K562 (cell line): ENCODE measurements at regions not wholly inside any gene's neighbourhood (a gene's known extent, or its start where the extent isn't known, plus 50 kb on each side); places are given as distances from the start of the nearest gene placed in this dataset.

ENCODE experiments used
- ATAC-seq: fragments of 200-7000 bp; cut with Tn5 transposase; 3 replicates; pipeline ENCODE4 v1.9.1; 2020; ENCODE audit warnings: moderate library complexity
- BruUV-seq: library from RNA; stranded (reverse); fragments of 400-500 nt; replicated peaks from 2 replicates; lab custom pipeline; 2021; lab: Mats Ljungman, UMichigan
- CTCF ChIA-PET: fragments of 300-600 bp; formaldehyde crosslinking; extraction: SDS; loops from one replicate; lab custom pipeline; 2021; ENCODE audit warnings: low intra/inter-chr PET ratio; lab: Yijun Ruan, JAX
- POLR2A ChIA-PET: fragments of 300-600, 350-650 bp; sonication (Branson Sonifier 250); formaldehyde crosslinking; extraction: SDS; loops from one replicate; lab custom pipeline; 2021; ENCODE audit warnings: antibody characterized with exemption, inconsistent platforms; lab: Yijun Ruan, JAX
- DNase-seq, 4 experiments: peaks; one replicate each; pipeline versions ENCODE4 v3.0.0 to v3.0.0-alpha.2; 2011 to 2018; ENCODE audit warnings: low spot score in 3 of 4, mixed read lengths in 3 of 4; ENCODE audit errors: extremely low read depth in 1 of 4
- FAIRE-seq: peaks from 2 replicates; lab custom pipeline; 2011; peaks lifted over from hg19 to GRCh38; lab: Jason Lieb, UNC
- H2AFZ ChIP-seq: 2 replicates; pipeline ENCODE4 v1.6.0; 2011; ENCODE audit warnings: low read depth, low read length, control low read depth, inconsistent platforms
- H3K27ac ChIP-seq: fragments of 200-600 bp; 3 replicates; pipeline ENCODE4 v1.8.0; 2011; ENCODE audit warnings: low read depth, mild to moderate bottlenecking, control low read depth, inconsistent platforms, low read length, moderate library complexity, mixed read lengths; ENCODE audit errors: extremely low read depth
- H3K27me3 ChIP-seq, 2 experiments: fragments of 300-600 bp in 1 of 2; 2 replicates in 1 of 2; 3 replicates in 1 of 2; pipeline versions ENCODE4 v1.6.0 to v1.8.0; 2011; ENCODE audit warnings: inconsistent platforms in 2 of 2, low read length in 2 of 2, mild to moderate bottlenecking in 1 of 2, mixed read lengths in 1 of 2, moderate library complexity in 1 of 2; ENCODE audit not compliant: control insufficient read depth in 2 of 2, insufficient read depth in 2 of 2
- H3K36me3 ChIP-seq: fragments of 300-600 bp; 3 replicates; pipeline ENCODE4 v1.8.0; 2011; ENCODE audit warnings: mild to moderate bottlenecking, low read length, inconsistent platforms; ENCODE audit not compliant: control insufficient read depth, insufficient read depth
- H3K4me1 ChIP-seq, 2 experiments: fragments of 200-600 bp in 1 of 2; replicated peaks in 1 of 2; 2 replicates in 1 of 2; 3 replicates in 1 of 2; pipeline versions ENCODE4 v1.5.1 to v1.8.0; 2011; ENCODE audit warnings: inconsistent platforms in 2 of 2, low read length in 2 of 2, mild to moderate bottlenecking in 1 of 2, mixed read lengths in 1 of 2, moderate library complexity in 1 of 2; ENCODE audit not compliant: control insufficient read depth in 2 of 2, insufficient read depth in 2 of 2
- H3K4me2 ChIP-seq: 2 replicates; pipeline ENCODE4 v1.6.1; 2011; ENCODE audit warnings: low read length, control low read depth, inconsistent platforms, mixed read lengths; ENCODE audit not compliant: insufficient read depth
- H3K4me3 ChIP-seq: fragments of 200-600 bp; sonication (generic), shearing (Covaris generic); 2 replicates; pipeline ENCODE4 v1.5.1; 2016; ENCODE audit warnings: control low read depth, inconsistent platforms
- H3K79me2 ChIP-seq: fragments of 200-600 bp; 3 replicates; pipeline ENCODE4 v1.8.0; 2011; ENCODE audit warnings: low read length, inconsistent platforms; ENCODE audit not compliant: control insufficient read depth, insufficient read depth
- H3K9ac ChIP-seq, 2 experiments: 2 replicates each; pipeline versions ENCODE4 v1.6.0 to v1.6.1; 2011; ENCODE audit warnings: low read depth in 2 of 2, low read length in 2 of 2, control low read depth in 1 of 2, inconsistent platforms in 1 of 2, mild to moderate bottlenecking in 1 of 2, mixed read lengths in 1 of 2; ENCODE audit not compliant: insufficient read depth in 1 of 2
- H3K9me1 ChIP-seq: one replicate; pipeline ENCODE4 v1.6.0; 2011; ENCODE audit warnings: inconsistent platforms, mild to moderate bottlenecking, low read length, moderate library complexity; ENCODE audit not compliant: control insufficient read depth, insufficient read depth
- H3K9me3 ChIP-seq: replicated peaks from 2 replicates; pipeline ENCODE4 v1.5.1; 2011; ENCODE audit warnings: low read depth, low read length, inconsistent platforms; ENCODE audit not compliant: control insufficient read depth, insufficient read depth
- H4K20me1 ChIP-seq: replicated peaks from 2 replicates; pipeline ENCODE4 v1.6.1; 2011; ENCODE audit warnings: low read length, inconsistent platforms, mixed read lengths; ENCODE audit not compliant: control insufficient read depth, insufficient read depth
- EGR1 ChIP-seq: fragments of 450-650 bp; conservative IDR thresholded peaks from 2 replicates; pipeline ENCODE4 v1.6.1; 2017; ENCODE audit warnings: mild to moderate bottlenecking
- GTF2A2 ChIP-seq: IDR thresholded peaks from 2 replicates; pipeline ENCODE4 v1.6.1; 2016; ENCODE audit warnings: mild to moderate bottlenecking, missing genetic modification characterization, missing compliant biosample characterization
- HDAC1 ChIP-seq, 2 experiments: fragments of 450-650 bp; IDR thresholded peaks; 2 replicates each; pipeline ENCODE4 v1.6.1; 2016 to 2017; ENCODE audit warnings: inconsistent platforms in 1 of 2, mild to moderate bottlenecking in 1 of 2, moderate library complexity in 1 of 2
- HDAC2 ChIP-seq: fragments of 450-650 bp; IDR thresholded peaks from 2 replicates; pipeline ENCODE4 v1.6.1; 2016; ENCODE audit warnings: mild to moderate bottlenecking
- HMG20B ChIP-seq: fragments of 250-450 bp; sonication (Bioruptor Pico); IDR thresholded peaks from 2 replicates; pipeline ENCODE4 v1.5.0; 2021; ENCODE audit warnings: mild to moderate bottlenecking
- LARP7 ChIP-seq: fragments of 450-650 bp; IDR thresholded peaks from 2 replicates; pipeline ENCODE4 v1.6.1; 2016
- NCOA2 ChIP-seq, 2 experiments: fragments of 450-650 bp; IDR thresholded peaks; 2 replicates each; pipeline ENCODE4 v1.6.1; 2018; ENCODE audit warnings: mild to moderate bottlenecking in 2 of 2, moderate library complexity in 1 of 2; ENCODE audit not compliant: partially characterized antibody in 2 of 2
- ZNF436 ChIP-seq: fragments of 250-450, 450-650 bp; sonication (Bioruptor Pico); formaldehyde crosslinking; IDR thresholded peaks from 2 replicates; pipeline ENCODE4 v1.7.0; 2020; ENCODE audit warnings: mild to moderate bottlenecking
- ZNF589 ChIP-seq: fragments of 200-800 bp; sonication (Bioruptor generic); IDR thresholded peaks from 2 replicates; pipeline ENCODE4 v1.6.1; 2016; ENCODE audit warnings: low read depth, missing genetic modification characterization, missing compliant biosample characterization
- WGBS: fragments of 100-300 bp; shearing (Covaris generic); methylation state at CpG from one replicate; pipeline ENCODE4 v1.1.6; 2016; ENCODE audit warnings: low coverage, mixed read lengths; ENCODE audit not compliant: insufficient coverage; ENCODE audit errors: missing lambda C conversion rate; 5-methylcytosine and 5-hydroxymethylcytosine counted together
- in situ Hi-C: fragments of 300-500 bp; cut with MboI; formaldehyde crosslinking; loops from 4 replicates; pipeline ENCODE4 v1.15.0; 2018; ENCODE audit warnings: inconsistent platforms, mixed read lengths
- intact Hi-C: fragments of 100-400 bp; cut with micrococcal nuclease; formaldehyde crosslinking; loops from 2 replicates; pipeline ENCODE4 v1.14.2; 2022
- TF ChIP-seq, protein P1 (sequence below): sonication (generic); formaldehyde crosslinking; IDR thresholded peaks from 2 replicates; pipeline ENCODE4 v1.8.0; 2022; ENCODE audit warnings: mild to moderate bottlenecking, low read depth, missing genetic modification reagents
- TF ChIP-seq, protein P2 (sequence below): sonication (generic); formaldehyde crosslinking; IDR thresholded peaks from 2 replicates; pipeline ENCODE4 v1.4.0; 2020; ENCODE audit warnings: mild to moderate bottlenecking, missing genetic modification reagents

DNA sequence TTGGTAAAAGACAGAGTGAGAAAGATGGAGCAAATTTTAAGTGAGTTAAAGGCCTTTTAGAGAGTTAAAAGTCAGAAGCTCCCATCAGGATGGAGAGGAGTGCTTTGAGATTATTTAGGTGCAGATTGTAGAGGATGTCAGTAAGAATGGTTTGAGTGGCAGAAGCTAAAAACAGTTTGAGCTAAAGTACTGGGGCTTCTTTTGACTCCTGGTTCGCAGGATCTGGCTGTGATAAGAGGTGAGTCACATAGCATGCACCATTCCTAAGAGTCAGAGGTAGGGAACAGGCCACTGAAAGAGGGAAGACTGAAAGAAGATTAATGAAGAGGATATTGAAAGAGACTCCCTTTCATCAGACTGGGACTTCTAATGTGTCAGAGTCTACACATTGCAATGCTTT, 1047.9 kb upstream of the MAP3K7 start:
- Histone ChIP-seq H3K27me3 (no peaks in the 10 kb centered on the region), H3K4me2 (no peak overlapping the region), H4K20me1 (no peaks in the 10 kb centered on the region), H3K27ac (no peak overlapping the region), H3K79me2 (no peaks in the 10 kb centered on the region), H3K9me1 (no peaks in the 10 kb centered on the region), H3K4me1 (no peaks in the 10 kb centered on the region), H3K4me3 (no peak overlapping the region), H3K9ac (no peak overlapping the region), H3K9me3 (no peaks in the 10 kb centered on the region), H2AFZ (no peak overlapping the region), H3K36me3 (no peaks in the 10 kb centered on the region)
- 0% methylated on average over 1 of the region's 1 CpG for WGBS
- no TSS peak for BruUV-seq
- no peak for FAIRE-seq
- DNase-seq, result no peak
- no peak for ATAC-seq
- ChIA-PET POLR2A (no interaction called here), CTCF (no interaction called here)
- in situ Hi-C loops (no loop called here), intact Hi-C loops (no loop called here)
- no peak for TF ChIP-seq ZNF589
- no peak for TF ChIP-seq ZNF436 (CRISPR knock-in tag)

DNA sequence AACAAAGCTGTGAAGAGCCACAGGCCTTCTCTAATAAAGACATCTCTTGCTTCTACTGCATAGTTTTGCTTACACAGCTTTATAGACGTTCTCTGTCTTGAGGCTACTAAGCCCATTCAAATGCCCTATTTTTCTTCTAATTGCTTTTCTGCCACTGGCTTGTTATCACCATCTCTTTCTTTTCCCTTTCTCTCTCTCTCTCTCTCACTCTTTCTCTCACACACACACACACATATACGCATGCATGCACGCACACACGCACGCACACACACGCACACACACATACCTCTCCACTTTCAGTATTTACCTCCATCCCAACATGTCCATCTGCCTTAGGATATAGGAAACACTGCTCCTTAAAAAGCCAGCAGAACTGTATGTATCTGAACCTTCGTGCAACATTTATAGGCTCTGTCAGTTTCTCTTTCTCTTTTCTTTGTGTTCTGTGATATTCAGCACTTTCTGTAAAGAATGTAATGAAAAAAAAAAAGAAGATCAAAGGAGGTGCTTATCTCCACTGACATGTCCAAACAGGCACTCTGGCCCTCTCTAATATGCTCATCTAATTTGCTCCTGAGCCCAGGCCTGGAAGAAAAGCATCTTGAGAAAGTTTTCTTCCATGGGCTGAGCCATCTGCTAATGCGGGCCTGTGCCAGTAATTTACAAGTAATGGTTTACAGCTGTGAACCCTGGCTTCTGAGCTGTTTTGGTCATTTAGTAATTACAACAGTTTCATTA, 1046.7 kb upstream of the MAP3K7 start:
- ChIA-PET CTCF (no interaction called here), POLR2A (no interaction called here)
- H3K27ac ChIP-seq, result no peak overlapping the region
- in situ Hi-C loops, result no loop called here
- WGBS, result 0% methylated on average over 7 of the region's 8 CpGs
- no peaks in the 10 kb centered on the region for H3K36me3 ChIP-seq
- DNase-seq, result no peak
- H3K4me1 ChIP-seq, result no peaks in the 10 kb centered on the region
- FAIRE-seq, result no peak
- no peaks in the 10 kb centered on the region for H3K27me3 ChIP-seq
- no peaks in the 10 kb centered on the region for H3K9me3 ChIP-seq
- H3K79me2 ChIP-seq, result no peaks in the 10 kb centered on the region
- H3K4me2 ChIP-seq, result no peak overlapping the region
- no peak overlapping the region for H3K9ac ChIP-seq
- H3K4me3 ChIP-seq, result no peak overlapping the region
- TF ChIP-seq, protein P1, sequence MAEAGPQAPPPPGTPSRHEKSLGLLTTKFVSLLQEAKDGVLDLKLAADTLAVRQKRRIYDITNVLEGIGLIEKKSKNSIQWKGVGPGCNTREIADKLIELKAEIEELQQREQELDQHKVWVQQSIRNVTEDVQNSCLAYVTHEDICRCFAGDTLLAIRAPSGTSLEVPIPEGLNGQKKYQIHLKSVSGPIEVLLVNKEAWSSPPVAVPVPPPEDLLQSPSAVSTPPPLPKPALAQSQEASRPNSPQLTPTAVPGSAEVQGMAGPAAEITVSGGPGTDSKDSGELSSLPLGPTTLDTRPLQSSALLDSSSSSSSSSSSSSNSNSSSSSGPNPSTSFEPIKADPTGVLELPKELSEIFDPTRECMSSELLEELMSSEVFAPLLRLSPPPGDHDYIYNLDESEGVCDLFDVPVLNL, result no peak
- TF ChIP-seq HDAC1 (IDR thresholded peaks at IDR 0.05) (no peak), LARP7 (no peak), EGR1 (no peak), HMG20B (CRISPR knock-in tag) (no peak), GTF2A2 (tag) (no peak), NCOA2 (IDR thresholded peaks at IDR 0.05; ENCODE audit: partially characterized antibody in 2 of 2) (no peak), HDAC2 (no peak)
- TF ChIP-seq, protein P2, sequence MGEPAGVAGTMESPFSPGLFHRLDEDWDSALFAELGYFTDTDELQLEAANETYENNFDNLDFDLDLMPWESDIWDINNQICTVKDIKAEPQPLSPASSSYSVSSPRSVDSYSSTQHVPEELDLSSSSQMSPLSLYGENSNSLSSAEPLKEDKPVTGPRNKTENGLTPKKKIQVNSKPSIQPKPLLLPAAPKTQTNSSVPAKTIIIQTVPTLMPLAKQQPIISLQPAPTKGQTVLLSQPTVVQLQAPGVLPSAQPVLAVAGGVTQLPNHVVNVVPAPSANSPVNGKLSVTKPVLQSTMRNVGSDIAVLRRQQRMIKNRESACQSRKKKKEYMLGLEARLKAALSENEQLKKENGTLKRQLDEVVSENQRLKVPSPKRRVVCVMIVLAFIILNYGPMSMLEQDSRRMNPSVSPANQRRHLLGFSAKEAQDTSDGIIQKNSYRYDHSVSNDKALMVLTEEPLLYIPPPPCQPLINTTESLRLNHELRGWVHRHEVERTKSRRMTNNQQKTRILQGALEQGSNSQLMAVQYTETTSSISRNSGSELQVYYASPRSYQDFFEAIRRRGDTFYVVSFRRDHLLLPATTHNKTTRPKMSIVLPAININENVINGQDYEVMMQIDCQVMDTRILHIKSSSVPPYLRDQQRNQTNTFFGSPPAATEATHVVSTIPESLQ (CRISPR knock-in tag), result no peak
- TF ChIP-seq, all 486 proteins: peak for 0
- ATAC-seq, result no peak
- Histone ChIP-seq H4K20me1 (no peaks in the 10 kb centered on the region), H3K9me1 (no peaks in the 10 kb centered on the region), H2AFZ (no peak overlapping the region)
- intact Hi-C loops, result no loop called here
- no TSS peak for BruUV-seq
